HG03135 (cell line): ENCODE measurements at regions not wholly inside any gene's neighbourhood (a gene's known extent, or its start where the extent isn't known, plus 50 kb on each side); places are given as distances from the start of the nearest gene placed in this dataset.

Source experiments
- ATAC-seq: cut with Tn5 transposase; IDR thresholded peaks from one replicate; pipeline ENCODE4 v1.9.1; 2021; ENCODE audit warnings: mild to moderate bottlenecking, moderate library complexity; ENCODE audit not compliant: unreplicated experiment

DNA sequence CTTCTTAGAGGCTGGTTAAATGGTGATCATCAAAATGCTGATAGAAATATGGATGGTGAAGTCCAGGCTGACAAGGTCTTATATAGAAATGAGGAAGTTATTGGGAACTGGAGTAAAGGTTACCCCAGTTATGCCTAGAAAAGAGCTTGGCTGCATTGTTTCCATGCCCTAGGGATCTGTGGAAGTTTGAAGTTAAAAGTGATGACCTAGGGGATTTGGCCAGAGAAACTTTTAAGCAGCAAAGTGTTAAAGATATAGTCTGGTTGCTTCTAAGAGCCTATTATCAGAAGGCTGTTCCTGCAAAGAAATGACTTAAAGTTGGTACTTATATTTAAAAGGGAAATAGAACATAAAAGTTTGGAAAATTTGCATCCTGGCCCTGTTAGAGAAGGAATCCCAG is 200.3 kb downstream of the ICE1 start:
- ATAC-seq: no peak

- no peak for ATAC-seq
Measured at GRCh38 chr5:5619546-5619945, 197.1 kb downstream of the ICE1 start.

DNA sequence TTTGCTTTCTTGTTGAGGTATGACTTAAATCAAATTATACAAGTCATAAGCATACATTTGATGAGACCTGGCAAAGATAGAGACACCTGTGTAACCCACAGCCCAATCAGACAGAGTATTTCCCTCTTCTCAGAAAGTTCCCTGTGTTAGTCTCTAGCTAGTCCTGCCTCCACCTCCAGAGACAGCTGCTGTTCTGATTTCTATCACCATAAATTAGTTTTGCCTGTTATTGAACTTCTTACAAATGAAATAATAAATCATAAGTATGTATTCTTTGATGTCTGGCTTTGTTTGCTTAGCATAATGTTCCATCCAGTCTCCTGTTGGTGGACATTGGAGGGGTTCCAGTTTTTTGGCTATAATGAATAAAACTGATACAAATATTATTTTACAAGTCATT is 194.5 kb downstream of the ICE1 start:
- no peak for ATAC-seq

DNA sequence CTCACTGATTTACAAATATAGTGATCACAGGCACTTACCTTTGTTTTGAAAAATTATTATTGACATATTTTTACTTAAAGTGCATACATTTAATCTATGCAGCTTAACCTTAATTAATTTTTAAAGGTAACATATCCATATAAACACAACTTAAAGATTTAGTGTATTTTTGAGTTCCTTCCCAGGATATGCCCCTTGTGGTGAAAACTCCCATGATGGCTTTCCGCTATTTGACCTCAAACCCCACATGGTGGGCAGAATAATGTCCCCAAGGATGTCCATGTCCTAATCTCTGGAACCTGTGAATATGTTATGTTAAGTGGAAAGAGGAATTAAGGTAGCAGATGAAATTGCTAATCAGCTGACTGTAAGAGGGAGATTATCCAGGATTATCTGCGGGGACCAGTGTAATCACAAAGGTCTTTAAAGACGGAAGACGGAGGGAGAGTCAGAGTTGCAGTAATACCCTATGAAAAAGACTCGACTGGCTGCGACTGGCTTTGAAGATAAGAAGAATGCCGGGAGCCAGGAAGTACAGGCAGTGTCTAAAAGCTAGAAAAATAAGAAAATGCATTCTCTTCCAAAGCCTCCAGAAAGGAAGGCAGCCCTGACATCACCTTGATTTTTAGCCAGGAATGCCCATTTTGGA is 193.9 kb downstream of the ICE1 start:
- no peak for ATAC-seq

DNA sequence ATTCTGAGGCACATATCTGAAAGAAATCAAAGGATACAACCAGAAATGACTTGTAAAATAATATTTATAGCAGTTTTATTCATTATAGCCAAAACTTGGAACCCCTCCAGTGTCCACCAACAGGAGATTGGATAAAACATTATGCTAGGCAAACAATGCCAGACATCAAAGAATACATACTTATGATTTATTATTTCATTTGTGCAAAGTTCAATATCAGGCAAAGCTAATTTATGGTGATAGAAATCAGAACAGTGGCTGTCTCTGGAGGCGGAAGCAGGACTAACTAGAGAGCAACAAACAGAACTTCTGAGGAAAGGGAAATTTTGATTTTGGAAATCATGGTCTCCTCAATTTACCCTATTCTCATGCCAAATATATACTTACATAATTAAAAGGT is 193.1 kb downstream of the ICE1 start:
- ATAC-seq: no peak

DNA sequence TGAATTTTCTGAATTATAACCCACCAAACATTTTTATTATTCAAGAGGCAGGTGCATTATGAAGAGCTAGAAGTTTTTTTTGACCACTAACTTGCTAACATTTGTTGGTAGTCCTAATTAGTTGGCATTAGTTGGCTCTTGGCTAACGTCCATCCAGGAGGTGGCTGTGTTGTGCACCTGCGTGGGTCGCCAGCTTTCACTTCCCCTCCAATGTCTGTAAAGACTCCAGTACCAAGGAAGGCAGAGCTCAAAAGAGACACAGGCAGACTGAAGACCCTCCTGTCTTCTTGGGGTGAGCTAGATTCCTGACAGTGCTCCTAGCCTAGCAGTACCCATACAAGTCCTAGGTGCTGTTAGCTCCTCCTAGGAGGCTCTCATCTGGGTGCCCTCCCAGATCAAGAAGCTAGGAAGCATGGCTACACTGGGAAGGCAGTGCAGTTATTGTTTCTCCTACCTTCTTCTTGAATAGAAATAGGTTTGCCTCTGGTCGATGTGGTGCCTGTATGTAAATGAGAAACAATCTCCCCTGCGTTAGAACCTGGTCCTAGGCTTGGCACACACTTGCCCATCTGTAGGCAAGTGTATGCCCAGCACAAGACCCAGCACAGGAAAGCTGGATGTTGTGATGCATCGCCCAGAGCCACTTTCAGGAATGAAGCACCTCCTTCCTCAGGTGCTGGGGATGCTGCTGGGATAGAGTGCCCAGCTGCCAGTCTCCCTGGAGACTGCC is 190.9 kb downstream of the ICE1 start:
- ATAC-seq: no peak

- no peak for ATAC-seq
Measured at GRCh38 chr5:5612096-5612495, 189.6 kb downstream of the ICE1 start.

DNA sequence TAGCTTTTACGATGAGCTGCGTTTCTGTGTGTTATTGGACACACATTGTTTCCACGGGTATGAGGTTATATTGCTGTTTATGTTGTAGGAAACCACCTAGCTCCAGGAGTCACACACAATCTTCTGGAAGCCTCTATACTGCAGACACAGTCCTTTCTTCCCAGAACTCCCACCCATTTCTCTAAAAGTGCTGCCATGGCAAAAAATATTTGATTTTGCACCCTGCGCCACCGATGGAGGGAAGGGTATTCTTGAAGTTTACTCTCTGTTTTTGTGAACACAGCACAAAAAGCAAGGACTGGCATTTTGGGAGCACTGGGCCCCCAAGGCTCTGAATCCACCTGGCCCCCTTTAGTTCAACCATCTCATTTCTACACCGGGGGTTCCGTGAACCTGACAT is 187.5 kb downstream of the ICE1 start:
- no peak for ATAC-seq

GRCh38 chr5:5605170-5605764 is 182.8 kb downstream of the ICE1 start:
- ATAC-seq: no peak

DNA sequence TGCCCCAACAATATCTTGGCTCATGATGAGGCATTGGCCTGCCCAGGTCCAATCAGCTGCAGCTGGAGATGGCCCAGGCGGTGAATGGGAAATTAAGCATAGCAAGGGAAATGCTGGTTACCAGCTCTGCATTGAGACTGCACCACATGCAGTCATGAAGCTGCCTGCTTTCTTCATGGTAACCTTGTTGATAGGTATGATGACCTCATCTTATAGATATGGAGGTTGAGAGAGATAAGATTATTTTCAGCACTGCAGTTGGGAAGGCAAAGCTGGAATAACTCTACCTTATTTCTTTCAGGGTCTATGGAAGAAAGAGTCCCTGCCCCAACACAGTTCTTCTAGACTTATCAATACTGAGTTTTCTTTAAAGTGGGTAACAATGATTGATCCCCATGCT is 180.1 kb downstream of the ICE1 start:
- no peak for ATAC-seq

DNA sequence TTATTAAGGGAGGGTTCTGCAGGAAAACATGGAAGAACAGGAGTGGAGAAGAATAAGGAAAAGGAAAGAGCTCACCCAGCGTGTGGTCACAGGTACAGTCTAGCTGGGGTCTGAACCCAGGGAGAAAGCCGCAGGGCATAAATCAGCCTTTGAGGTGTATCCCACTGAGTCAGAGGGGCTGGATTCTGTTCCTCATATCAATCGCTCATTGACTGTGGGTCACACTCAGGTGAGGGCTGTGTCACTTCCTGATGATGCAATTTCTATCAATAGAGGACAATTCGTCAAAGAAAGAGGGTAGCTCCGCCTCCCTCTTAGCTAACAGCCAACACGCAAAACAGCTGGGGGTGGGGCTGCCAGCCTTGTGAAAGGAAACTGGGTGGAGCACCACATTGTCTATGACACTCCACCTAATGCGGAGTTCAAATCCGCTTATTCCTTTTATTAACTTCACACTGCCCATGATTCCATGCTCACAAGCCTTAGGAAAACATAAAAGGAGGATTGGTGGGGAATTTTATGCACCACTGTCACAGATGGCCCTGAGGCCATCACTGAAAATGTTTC is 176.2 kb downstream of the ICE1 start:
- no peak for ATAC-seq

DNA sequence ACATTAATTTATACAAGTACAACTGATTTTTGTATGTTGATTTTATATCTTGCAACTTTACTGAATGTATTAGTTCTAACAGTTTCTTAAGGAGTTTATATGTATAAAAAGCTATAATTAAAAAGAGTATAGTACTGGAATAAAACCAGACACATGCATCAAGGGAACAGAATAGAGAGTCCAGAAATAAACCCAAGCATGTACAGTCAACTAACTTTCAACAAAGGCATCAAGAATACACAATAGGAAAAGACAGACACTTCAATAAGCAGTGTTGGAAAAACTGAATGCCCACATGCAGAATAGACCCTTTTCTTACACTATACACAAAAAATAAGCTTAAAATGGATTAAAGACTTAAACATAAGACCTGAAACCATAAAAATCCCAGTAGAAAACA is 170.9 kb downstream of the ICE1 start:
- no peak for ATAC-seq

DNA sequence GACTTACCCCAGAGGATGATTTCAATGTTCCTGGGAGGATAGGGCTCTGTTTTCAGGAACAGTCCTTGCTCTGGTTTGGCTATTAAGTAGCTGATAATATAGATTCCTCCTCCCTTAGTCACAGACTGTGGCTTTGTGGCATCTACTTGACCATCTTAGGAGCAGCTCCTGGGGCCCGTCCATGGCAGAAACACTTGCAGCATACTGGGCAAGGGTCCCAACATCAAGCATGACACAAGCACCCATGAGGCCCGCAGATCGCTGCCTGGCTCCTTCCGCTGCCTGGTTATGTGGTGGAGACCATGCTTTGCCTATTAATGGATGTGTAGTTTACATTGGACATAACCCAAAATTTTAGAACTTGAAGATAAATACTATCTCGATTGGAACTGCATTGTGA is 170.1 kb downstream of the ICE1 start:
- no peak for ATAC-seq

- no peak for ATAC-seq
Measured at GRCh38 chr5:5591567-5591966, 169.1 kb downstream of the ICE1 start.

DNA sequence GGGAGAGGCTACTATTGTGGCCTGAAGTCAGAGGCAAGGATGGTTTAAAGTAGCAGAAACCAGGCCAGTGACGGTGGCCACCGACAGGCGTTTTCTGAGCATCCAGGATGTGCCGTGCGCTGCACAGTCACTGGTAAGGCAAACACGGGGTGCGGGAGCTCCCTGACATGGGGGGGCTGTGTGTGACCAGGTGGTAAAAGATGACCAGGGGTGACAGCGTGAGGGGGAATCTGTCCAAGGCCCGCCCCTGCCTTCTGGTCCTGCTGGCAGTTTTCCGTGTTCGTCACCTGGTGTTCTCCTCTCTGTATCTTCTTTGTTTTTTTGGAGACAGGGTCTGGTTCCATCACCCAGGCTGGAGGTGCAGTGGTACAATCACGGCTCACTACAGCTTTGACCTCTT is 167.4 kb downstream of the ICE1 start:
- no peak for ATAC-seq

- no peak for ATAC-seq
Measured at GRCh38 chr5:5588887-5589826, 166.7 kb downstream of the ICE1 start.

GRCh38 chr5:5588386-5588785 is 165.9 kb downstream of the ICE1 start:
- ATAC-seq: no peak

DNA sequence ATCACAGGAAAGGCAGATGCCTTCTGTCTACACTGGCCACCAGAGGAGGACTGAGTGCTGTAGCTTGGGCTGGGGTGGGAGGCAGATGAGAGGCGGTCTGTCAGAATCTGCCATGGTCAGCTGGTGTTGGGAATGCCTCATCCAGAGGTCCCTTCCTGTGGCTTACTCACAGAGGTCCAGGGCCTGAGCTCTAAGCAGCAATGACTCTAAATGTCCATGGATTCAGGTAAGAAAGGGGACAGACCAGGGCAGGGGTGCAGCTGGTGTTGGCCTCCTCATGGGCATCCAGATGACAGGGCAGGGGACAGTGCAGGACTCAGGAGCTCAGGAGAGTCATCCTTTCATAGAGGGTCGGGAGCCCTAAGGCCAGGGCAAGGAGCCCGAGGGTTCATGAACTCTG is 165.0 kb downstream of the ICE1 start:
- ATAC-seq: no peak

DNA sequence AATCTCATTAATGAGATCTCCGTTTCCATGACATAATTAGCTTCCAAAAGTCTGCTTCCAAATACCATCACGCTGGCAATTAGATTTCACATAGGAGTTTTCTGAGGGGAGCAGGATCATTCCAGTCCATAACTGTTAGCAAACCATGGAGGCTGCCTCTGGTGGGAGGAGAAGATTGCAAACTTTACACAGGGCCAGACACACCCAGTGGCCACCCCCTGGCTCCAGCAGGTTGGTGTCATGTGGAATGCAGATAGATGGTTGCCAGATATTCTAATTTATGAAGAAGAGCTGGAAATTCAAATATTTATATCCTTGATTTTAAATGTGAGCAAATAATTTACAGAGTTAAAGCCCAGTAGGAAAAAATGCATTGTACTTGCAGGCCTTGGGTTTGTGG is 164.2 kb downstream of the ICE1 start:
- no peak for ATAC-seq

- no peak for ATAC-seq
Measured at GRCh38 chr5:5585751-5586341, 163.4 kb downstream of the ICE1 start.

DNA sequence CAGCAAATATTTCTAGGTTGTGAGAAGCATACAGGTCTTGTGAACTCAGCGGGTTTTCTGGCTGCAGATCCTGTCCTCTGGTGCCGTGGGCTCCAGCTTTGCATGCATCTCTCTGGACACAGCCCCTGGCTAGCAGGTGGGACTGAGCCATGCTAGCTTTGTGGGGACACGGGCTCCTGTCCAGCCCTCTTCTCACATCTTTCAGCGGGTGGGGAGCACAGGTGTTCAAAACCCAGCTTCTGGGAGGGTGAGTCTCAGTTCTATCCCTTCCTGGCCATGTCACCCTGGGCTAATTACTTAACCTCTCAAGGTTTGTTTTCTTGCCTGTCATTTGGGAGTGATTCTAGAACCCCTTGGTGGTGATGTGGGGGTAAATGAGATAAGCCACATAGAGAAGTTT is 162.3 kb downstream of the ICE1 start:
- no peak for ATAC-seq
